MM.1S (cell line): ENCODE measurements at regions not wholly inside any gene's neighbourhood (a gene's known extent, or its start where the extent isn't known, plus 50 kb on each side); places are given as distances from the start of the nearest gene placed in this dataset.

Experiments
- DNase-seq: peaks from one replicate; pipeline ENCODE4 v3.0.0-alpha.2; 2015
- H2AFZ ChIP-seq: fragments of 300-600 bp; sonication (generic); 2 replicates; pipeline ENCODE4 v1.6.0; 2016; ENCODE audit warnings: antibody characterized with exemption, low read length
- H3F3A ChIP-seq: fragments of 300-600 bp; sonication (generic); 2 replicates; pipeline ENCODE4 v1.6.1; 2016; ENCODE audit warnings: mild to moderate bottlenecking, antibody characterized with exemption, low read length, moderate library complexity, mixed read lengths; ENCODE audit not compliant: insufficient read depth
- H3K27ac ChIP-seq: fragments of 300-600 bp; sonication (generic); 2 replicates; pipeline ENCODE4 v1.5.1; 2016; ENCODE audit warnings: mild to moderate bottlenecking, low read length
- H3K27me3 ChIP-seq: fragments of 300-600 bp; sonication (generic); replicated peaks from 2 replicates; pipeline ENCODE4 v1.6.0; 2016; ENCODE audit warnings: low read length; ENCODE audit not compliant: insufficient read depth
- H3K36me3 ChIP-seq: fragments of 300-600 bp; sonication (generic); replicated peaks from 2 replicates; pipeline ENCODE4 v1.6.1; 2016; ENCODE audit warnings: mild to moderate bottlenecking, low read length, mixed read lengths; ENCODE audit not compliant: insufficient read depth
- H3K4me1 ChIP-seq: fragments of 300-600 bp; sonication (generic); 2 replicates; pipeline ENCODE4 v1.6.1; 2016; ENCODE audit warnings: low read length, mixed read lengths
- H3K4me2 ChIP-seq: fragments of 300-600 bp; sonication (generic); 2 replicates; pipeline ENCODE4 v1.6.0; 2016; ENCODE audit warnings: low read depth, low read length
- H3K4me3 ChIP-seq: fragments of 300-600 bp; sonication (generic); 2 replicates; pipeline ENCODE4 v1.5.1; 2016; ENCODE audit warnings: low read length, mixed read lengths
- H3K79me2 ChIP-seq: fragments of 300-600 bp; sonication (generic); 2 replicates; pipeline ENCODE4 v1.6.1; 2016; ENCODE audit warnings: mixed run types, low read length, mixed read lengths
- H3K9ac ChIP-seq: fragments of 300-600 bp; sonication (generic); 2 replicates; pipeline ENCODE4 v1.6.1; 2016; ENCODE audit warnings: low read length, mixed read lengths
- H3K9me2 ChIP-seq: fragments of 300-600 bp; sonication (generic); replicated peaks from 2 replicates; pipeline ENCODE4 v1.6.1; 2016; ENCODE audit warnings: mild to moderate bottlenecking, low read length, mixed read lengths; ENCODE audit not compliant: insufficient read depth
- H3K9me3 ChIP-seq: fragments of 300-600 bp; sonication (generic); replicated peaks from 2 replicates; pipeline ENCODE4 v1.6.1; 2016; ENCODE audit warnings: mild to moderate bottlenecking, low read length, mixed read lengths; ENCODE audit not compliant: insufficient read depth
- H4K20me1 ChIP-seq: fragments of 300-600 bp; sonication (generic); 2 replicates; pipeline ENCODE4 v1.6.1; 2016; ENCODE audit warnings: mild to moderate bottlenecking, low read length, moderate library complexity, mixed read lengths; ENCODE audit not compliant: insufficient read depth
- CTCF ChIP-seq: fragments of 300-600 bp; sonication (generic); IDR thresholded peaks from 2 replicates; pipeline ENCODE4 v1.5.1; 2016; ENCODE audit warnings: antibody characterized with exemption, low read length, mixed read lengths
- EZH2 ChIP-seq: fragments of 300-600 bp; sonication (generic); optimal IDR thresholded peaks from 2 replicates; pipeline ENCODE3; 2017; ENCODE audit warnings: low read depth, mild to moderate bottlenecking, antibody characterized with exemption, low read length, mixed read lengths
- EZH2phosphoT487 ChIP-seq: fragments of 300-600 bp; sonication (generic); IDR thresholded peaks from 2 replicates; pipeline ENCODE4 v1.6.1; 2018; ENCODE audit warnings: antibody characterized with exemption, low read length

DNA sequence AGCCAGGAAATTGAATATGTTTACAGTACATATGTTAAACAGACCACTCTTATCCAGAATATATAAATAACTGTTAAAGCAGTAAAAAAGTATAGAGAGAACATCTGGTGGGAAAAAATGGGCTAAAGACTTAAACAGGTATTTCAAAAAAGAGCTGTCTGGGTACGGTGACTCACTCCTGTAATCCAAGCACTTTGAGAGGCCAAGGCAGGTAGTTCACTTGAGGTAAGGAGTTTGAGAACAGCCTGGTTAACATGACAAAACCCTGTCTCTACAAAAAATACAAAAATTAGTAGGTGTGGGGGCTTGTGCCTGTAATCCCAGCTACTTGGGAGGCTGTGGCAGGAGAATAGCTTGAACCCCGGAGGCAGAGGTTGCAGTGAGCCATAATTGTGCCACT lies 171.4 kb upstream of the FSIP2 start:
- H3K27ac ChIP-seq, result no peak overlapping the region
- H3K9ac ChIP-seq, result no peak overlapping the region
- no peaks in the 10 kb centered on the region for H3F3A ChIP-seq
- H3K4me1 ChIP-seq, result no peaks in the 10 kb centered on the region
- H3K36me3 ChIP-seq, result no peaks in the 10 kb centered on the region; the same call in 1 of the 2 replicates
- no peak overlapping the region for H3K4me2 ChIP-seq
- TF ChIP-seq CTCF, result no peak
- TF ChIP-seq EZH2phosphoT487, result no peak
- no peak for TF ChIP-seq EZH2
- no peaks in the 10 kb centered on the region for H3K27me3 ChIP-seq
- H3K4me3 ChIP-seq, result no peak overlapping the region
- H4K20me1 ChIP-seq, result no peaks in the 10 kb centered on the region
- no peaks in the 10 kb centered on the region for H3K79me2 ChIP-seq
- H3K9me2 ChIP-seq, result no peaks in the 10 kb centered on the region
- H2AFZ ChIP-seq, result no peak overlapping the region
- no peak for DNase-seq
- H3K9me3 ChIP-seq, result no peaks in the 10 kb centered on the region

DNA sequence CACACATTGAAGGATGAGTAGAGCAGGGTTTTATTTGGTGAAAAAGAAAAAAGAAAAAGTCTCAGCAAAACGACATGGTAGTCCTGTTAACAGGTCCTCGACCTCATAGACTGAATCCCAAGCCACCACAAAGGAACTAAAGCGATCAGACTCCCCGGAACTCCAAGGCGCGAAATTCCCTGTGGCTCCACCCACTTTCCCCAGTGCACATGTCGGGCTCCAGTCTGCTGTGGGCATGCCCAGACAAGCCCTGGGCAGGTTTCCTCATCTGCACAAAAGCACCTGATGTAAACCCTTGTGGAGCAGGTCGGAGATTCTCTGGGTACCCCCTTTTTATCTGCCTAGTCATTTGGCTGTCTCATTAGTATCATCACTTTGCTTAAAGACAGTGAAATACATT lies 170.7 kb upstream of the FSIP2 start:
- H3K4me3 ChIP-seq, result no peak overlapping the region
- no peak overlapping the region for H3K9ac ChIP-seq
- no peak overlapping the region for H3K4me2 ChIP-seq
- no peaks in the 10 kb centered on the region for H3K27me3 ChIP-seq
- H3K36me3 ChIP-seq, result no peaks in the 10 kb centered on the region; the same call in 1 of the 2 replicates
- DNase-seq, result no peak
- H4K20me1 ChIP-seq, result no peaks in the 10 kb centered on the region
- H3F3A ChIP-seq, result no peaks in the 10 kb centered on the region
- no peaks in the 10 kb centered on the region for H3K4me1 ChIP-seq
- no peaks in the 10 kb centered on the region for H3K9me2 ChIP-seq
- no peaks in the 10 kb centered on the region for H3K9me3 ChIP-seq
- no peaks in the 10 kb centered on the region for H3K79me2 ChIP-seq
- no peak overlapping the region for H2AFZ ChIP-seq
- no peak for TF ChIP-seq EZH2phosphoT487
- no peak for TF ChIP-seq EZH2
- no peak for TF ChIP-seq CTCF
- H3K27ac ChIP-seq, result no peak overlapping the region

DNA sequence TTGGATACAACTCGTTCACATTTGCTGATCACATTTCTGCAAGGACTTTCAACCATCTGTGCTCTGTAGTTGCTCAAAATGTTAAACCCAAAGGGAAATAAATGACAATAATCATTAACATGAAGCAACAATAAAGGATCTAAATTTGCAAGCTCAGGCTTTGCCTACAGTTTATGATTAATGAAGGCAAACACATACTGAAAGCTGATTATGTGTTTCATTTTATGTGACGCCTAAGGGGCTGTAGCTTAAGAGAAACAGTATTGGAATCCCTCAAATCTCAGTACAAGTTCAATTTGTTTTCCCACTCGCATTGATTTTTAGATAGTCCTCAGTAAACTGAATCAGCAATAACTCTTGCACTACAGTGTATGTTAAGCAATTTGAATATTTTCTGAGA lies 160.3 kb upstream of the FSIP2 start:
- Histone ChIP-seq H3K79me2 (no peaks in the 10 kb centered on the region), H3K27ac (no peak overlapping the region), H3K4me3 (no peak overlapping the region), H4K20me1 (no peaks in the 10 kb centered on the region), H3K9me2 (no peaks in the 10 kb centered on the region), H3K9ac (no peak overlapping the region), H2AFZ (no peak overlapping the region), H3K27me3 (no peaks in the 10 kb centered on the region), H3K4me1 (no peaks in the 10 kb centered on the region), H3K4me2 (no peak overlapping the region), H3F3A (no peaks in the 10 kb centered on the region), H3K36me3 (no peaks in the 10 kb centered on the region), H3K9me3 (no peaks in the 10 kb centered on the region)
- no peak for TF ChIP-seq EZH2phosphoT487
- no peak for TF ChIP-seq CTCF
- no peak for TF ChIP-seq EZH2
- no peak for DNase-seq
